IMR-90 (cell line): ENCODE measurements at regions not wholly inside any gene's neighbourhood (a gene's known extent, or its start where the extent isn't known, plus 50 kb on each side); places are given as distances from the start of the nearest gene placed in this dataset.

Experiments used
- ATAC-seq: fragments of 200-7000 bp; cut with Tn5 transposase; 2 replicates; pipeline ENCODE4 v1.9.1; 2020; ENCODE audit warnings: low read depth, mild to moderate bottlenecking, moderate library complexity
- BruUV-seq: library from RNA; stranded (reverse); fragments of 400-500 nt; replicated peaks from 2 replicates; lab custom pipeline; 2021; lab: Mats Ljungman, UMichigan
- CTCF ChIA-PET: fragments of 300-600 bp; formaldehyde crosslinking; extraction: SDS; loops from one replicate; lab custom pipeline; 2021; ENCODE audit warnings: antibody characterized with exemption; lab: Yijun Ruan, JAX
- POLR2A ChIA-PET: fragments of 300-600 bp; sonication (Branson Sonifier 250); formaldehyde crosslinking; loops from one replicate; lab custom pipeline; 2022; ENCODE audit warnings: antibody characterized with exemption; ENCODE audit not compliant: unreplicated experiment; lab: Charles Lee
- DNase-seq: peaks from one replicate; pipeline ENCODE4 v3.0.0; 2013
- H2AFZ ChIP-seq: replicated peaks from 2 replicates; pipeline ENCODE3; 2013; ENCODE audit warnings: low read length, mild to moderate bottlenecking; ENCODE audit not compliant: poor library complexity
- H2AK5ac ChIP-seq: 2 replicates; pipeline ENCODE4 v1.6.1; 2013; ENCODE audit warnings: low read depth, low read length, inconsistent platforms
- H2AK9ac ChIP-seq: replicated peaks from 2 replicates; pipeline ENCODE3; 2013; ENCODE audit warnings: mild to moderate bottlenecking, low read depth, low read length, moderate library complexity; ENCODE audit not compliant: poor library complexity
- H2BK120ac ChIP-seq: 2 replicates; pipeline ENCODE4 v1.6.1; 2013; ENCODE audit warnings: low read depth, low read length, inconsistent platforms
- H2BK15ac ChIP-seq: 3 replicates; pipeline ENCODE4 v1.6.1; 2013; ENCODE audit warnings: low read depth, low read length, inconsistent platforms
- H2BK20ac ChIP-seq: 2 replicates; pipeline ENCODE4 v1.6.1; 2013; ENCODE audit warnings: low read depth, mild to moderate bottlenecking, inconsistent platforms, low read length, moderate library complexity
- H2BK5ac ChIP-seq: 2 replicates; pipeline ENCODE4 v1.6.1; 2013; ENCODE audit warnings: mild to moderate bottlenecking, low read depth, low read length, inconsistent platforms; ENCODE audit not compliant: poor library complexity, severe bottlenecking
- H3K14ac ChIP-seq: replicated peaks from 2 replicates; pipeline ENCODE4 v1.6.1; 2013; ENCODE audit warnings: low read depth, low read length, inconsistent platforms
- H3K18ac ChIP-seq: 2 replicates; pipeline ENCODE4 v1.6.1; 2013; ENCODE audit warnings: low read depth, low read length, control low read depth
- H3K23ac ChIP-seq: 2 replicates; pipeline ENCODE4 v1.6.1; 2013; ENCODE audit warnings: low read depth, low read length, inconsistent platforms
- H3K27ac ChIP-seq: 2 replicates; pipeline ENCODE4 v1.5.1; 2013; ENCODE audit warnings: mild to moderate bottlenecking, control low read depth, low read length; ENCODE audit not compliant: insufficient read depth
- H3K27me3 ChIP-seq: 2 replicates; pipeline ENCODE4 v1.6.1; 2013; ENCODE audit warnings: low read length; ENCODE audit not compliant: control insufficient read depth, insufficient read depth
- H3K36me3 ChIP-seq: 2 replicates; pipeline ENCODE4 v1.6.1; 2013; ENCODE audit warnings: low read length, mixed read lengths; ENCODE audit not compliant: control insufficient read depth, insufficient read depth
- H3K4ac ChIP-seq: 2 replicates; pipeline ENCODE4 v1.6.1; 2013; ENCODE audit warnings: low read depth, low read length, inconsistent platforms
- H3K4me1 ChIP-seq: 2 replicates; pipeline ENCODE4 v1.6.1; 2013; ENCODE audit warnings: low read length, mixed read lengths; ENCODE audit not compliant: control insufficient read depth, insufficient read depth
- H3K4me2 ChIP-seq: 2 replicates; pipeline ENCODE4 v1.6.1; 2013; ENCODE audit warnings: low read depth, mild to moderate bottlenecking, control low read depth, low read length, moderate library complexity
- H3K4me3 ChIP-seq: 2 replicates; pipeline ENCODE4 v1.5.1; 2013; ENCODE audit warnings: low read depth, mild to moderate bottlenecking, control low read depth, low read length, moderate library complexity; ENCODE audit not compliant: insufficient read depth
- H3K56ac ChIP-seq: 2 replicates; pipeline ENCODE4 v1.6.1; 2013; ENCODE audit warnings: low read length, inconsistent platforms; ENCODE audit not compliant: insufficient read depth; ENCODE audit errors: extremely low read depth
- H3K79me1 ChIP-seq, 2 experiments: 2 replicates each; pipeline ENCODE4 v1.6.1; 2013; ENCODE audit warnings: low read length in 2 of 2, inconsistent platforms in 1 of 2, low read depth in 1 of 2
- H3K9ac ChIP-seq: 2 replicates; pipeline ENCODE4 v1.6.1; 2013; ENCODE audit warnings: low read depth, low read length, control low read depth
- H3K9me1 ChIP-seq: 2 replicates; pipeline ENCODE4 v1.6.1; 2013; ENCODE audit warnings: low read length, inconsistent platforms; ENCODE audit not compliant: insufficient read depth
- H3K9me3 ChIP-seq: 2 replicates; pipeline ENCODE4 v1.6.1; 2013; ENCODE audit warnings: low read length; ENCODE audit not compliant: control insufficient read depth, insufficient read depth
- H4K20me1 ChIP-seq: 2 replicates; pipeline ENCODE4 v1.6.1; 2013; ENCODE audit warnings: low read length, inconsistent platforms; ENCODE audit not compliant: insufficient read depth
- H4K5ac ChIP-seq: 2 replicates; pipeline ENCODE4 v1.6.1; 2013; ENCODE audit warnings: mild to moderate bottlenecking, low read depth, low read length, control low read depth
- H4K8ac ChIP-seq, 2 experiments: 2 replicates each; pipeline ENCODE4 v1.6.1; 2013; ENCODE audit warnings: low read depth in 2 of 2, low read length in 2 of 2, control low read depth in 1 of 2, inconsistent platforms in 1 of 2
- H4K91ac ChIP-seq: 2 replicates; pipeline ENCODE4 v1.6.1; 2013; ENCODE audit warnings: low read depth, low read length, inconsistent platforms; ENCODE audit not compliant: insufficient read depth
- BHLHE40 ChIP-seq: fragments of 150-350 bp; IDR thresholded peaks from 2 replicates; pipeline ENCODE4 v1.6.1; 2016; ENCODE audit warnings: mild to moderate bottlenecking, low read depth, low read length
- CEBPB ChIP-seq: IDR thresholded peaks from 2 replicates; pipeline ENCODE4 v1.6.1; 2012; ENCODE audit warnings: low read depth, low read length, improper control_type of control experiment
- CHD1 ChIP-seq: IDR thresholded peaks from 2 replicates; pipeline ENCODE4 v1.6.1; 2012; ENCODE audit warnings: low read depth, low read length, improper control_type of control experiment
- CTCF ChIP-seq: conservative IDR thresholded peaks from 2 replicates; pipeline ENCODE4 v1.5.1; 2012; ENCODE audit warnings: mild to moderate bottlenecking, low read depth, low read length, improper control_type of control experiment
- FOS ChIP-seq: fragments of 150-350 bp; IDR thresholded peaks from 2 replicates; pipeline ENCODE4 v1.6.1; 2016; ENCODE audit warnings: low read depth, low read length
- MAFK ChIP-seq: IDR thresholded peaks from 2 replicates; pipeline ENCODE4 v1.6.1; 2012; ENCODE audit warnings: low read depth, low read length, improper control_type of control experiment
- MAZ ChIP-seq: IDR thresholded peaks from 2 replicates; pipeline ENCODE4 v1.6.1; 2012; ENCODE audit warnings: low read depth, mild to moderate bottlenecking, low read length, improper control_type of control experiment, moderate library complexity, borderline replicate concordance
- MXI1 ChIP-seq: IDR thresholded peaks from 2 replicates; pipeline ENCODE4 v1.6.1; 2012; ENCODE audit warnings: low read depth, mild to moderate bottlenecking, low read length, moderate library complexity, borderline replicate concordance
- NFE2L2 ChIP-seq: fragments of 150-350 bp; IDR thresholded peaks from 2 replicates; pipeline ENCODE4 v1.6.1; 2016; ENCODE audit warnings: low read depth, mild to moderate bottlenecking, low read length
- POLR2A ChIP-seq: IDR thresholded peaks from 2 replicates; pipeline ENCODE4 v1.6.1; 2012; ENCODE audit warnings: mild to moderate bottlenecking, low read depth, low read length
- RAD21 ChIP-seq: IDR thresholded peaks from 2 replicates; pipeline ENCODE4 v1.6.1; 2012; ENCODE audit warnings: low read length, improper control_type of control experiment
- RCOR1 ChIP-seq: IDR thresholded peaks from 2 replicates; pipeline ENCODE4 v1.6.1; 2012; ENCODE audit warnings: mild to moderate bottlenecking, low read length, improper control_type of control experiment; ENCODE audit not compliant: insufficient replicate concordance
- WGBS, 2 experiments: methylation state at CpG; one replicate each; pipeline versions ENCODE4 v1.1.5 to v1.1.7; 2013; ENCODE audit warnings: missing lambda C conversion rate in 2 of 2; ENCODE audit not compliant: insufficient read length in 1 of 2; ENCODE audit errors: extremely low coverage in 2 of 2; 5-methylcytosine and 5-hydroxymethylcytosine counted together
- dilution Hi-C: fragments of 300-500 bp; cut with HindIII; formaldehyde crosslinking; loops from one replicate; pipeline ENCODE4 v1.14.3; 2018; ENCODE audit warnings: low sequenced_read_pairs; ENCODE audit not compliant: unreplicated experiment
- in situ Hi-C: fragments of 300-500 bp; cut with MboI; formaldehyde crosslinking; loops from 3 replicates; pipeline ENCODE4 v1.14.3; 2019; ENCODE audit warnings: low sequenced_read_pairs, inconsistent platforms, mixed read lengths
- intact Hi-C: fragments of 100-400 bp; cut with micrococcal nuclease; formaldehyde crosslinking; loops from 2 replicates; pipeline ENCODE4 v1.10.0; 2022
- TF ChIP-seq, protein P1 (sequence below): fragments of 150-350 bp; IDR thresholded peaks from 2 replicates; pipeline ENCODE4 v1.6.1; 2016; ENCODE audit warnings: low read depth, mild to moderate bottlenecking, low read length, moderate library complexity, borderline replicate concordance
- TF ChIP-seq, protein P2 (sequence below): fragments of 150-350 bp; IDR thresholded peaks from 2 replicates; pipeline ENCODE4 v1.6.1; 2017; ENCODE audit warnings: mild to moderate bottlenecking, antibody characterized with exemption, low read length, low read depth

GRCh38 chr9:16191191-16191590 lies 638.3 kb downstream of the CCDC171 start:
- peaks cover 15% of the 10 kb centered on the region for H3K9me1 ChIP-seq
- DNase-seq (peak; percentile 48), ATAC-seq (peak; percentile 2; the same call in 1 of the 2 replicates)
- peak overlapping the region; percentile 88 for H4K91ac ChIP-seq
- peak overlapping the region; percentile 28 for H3K14ac ChIP-seq
- peak overlapping the region; percentile 67 for H2BK15ac ChIP-seq
- H2BK120ac ChIP-seq = peak overlapping the region; percentile 81
- peaks cover 3% of the 10 kb centered on the region; the same call in 1 of the 2 replicates for H4K20me1 ChIP-seq
- peak overlapping the region; percentile 27 to 78 for H4K8ac ChIP-seq
- H2BK20ac ChIP-seq = peak overlapping the region; percentile 81
- peak overlapping the region; percentile 72 for H3K4ac ChIP-seq
- H3K56ac ChIP-seq = peak overlapping the region; percentile 74; the same call in 1 of the 2 replicates
- 0 out of 4 replicates have a peak, but pooled peaks cover 0 to 4% of the 10 kb centered on the region in 2 experiments for H3K79me1 ChIP-seq
- dilution Hi-C loops (no loop called here), intact Hi-C loops (loop anchor here (5.0 to 10.0 kb wide), 4 partner anchors 146 to 434 kb away; no protein-coding TSS in a partner anchor), in situ Hi-C loops (loop anchor here (10.0 kb wide), 1 partner anchor 524 kb away; no protein-coding TSS in a partner anchor)
- H3K9me3 ChIP-seq = peaks cover 2% of the 10 kb centered on the region
- TF ChIP-seq, protein P1, sequence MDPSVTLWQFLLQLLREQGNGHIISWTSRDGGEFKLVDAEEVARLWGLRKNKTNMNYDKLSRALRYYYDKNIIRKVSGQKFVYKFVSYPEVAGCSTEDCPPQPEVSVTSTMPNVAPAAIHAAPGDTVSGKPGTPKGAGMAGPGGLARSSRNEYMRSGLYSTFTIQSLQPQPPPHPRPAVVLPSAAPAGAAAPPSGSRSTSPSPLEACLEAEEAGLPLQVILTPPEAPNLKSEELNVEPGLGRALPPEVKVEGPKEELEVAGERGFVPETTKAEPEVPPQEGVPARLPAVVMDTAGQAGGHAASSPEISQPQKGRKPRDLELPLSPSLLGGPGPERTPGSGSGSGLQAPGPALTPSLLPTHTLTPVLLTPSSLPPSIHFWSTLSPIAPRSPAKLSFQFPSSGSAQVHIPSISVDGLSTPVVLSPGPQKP = no peak
- no peak for TF ChIP-seq CTCF
- TF ChIP-seq MAZ = no peak
- no peak for TF ChIP-seq CHD1
- TF ChIP-seq BHLHE40 = no peak
- no peak for TF ChIP-seq MAFK
- TF ChIP-seq POLR2A = no peak
- TF ChIP-seq MXI1 = no peak
- no peak for TF ChIP-seq CEBPB
- no peak; the same call in 1 of the 2 replicates for TF ChIP-seq RAD21
- TF ChIP-seq, protein P2, sequence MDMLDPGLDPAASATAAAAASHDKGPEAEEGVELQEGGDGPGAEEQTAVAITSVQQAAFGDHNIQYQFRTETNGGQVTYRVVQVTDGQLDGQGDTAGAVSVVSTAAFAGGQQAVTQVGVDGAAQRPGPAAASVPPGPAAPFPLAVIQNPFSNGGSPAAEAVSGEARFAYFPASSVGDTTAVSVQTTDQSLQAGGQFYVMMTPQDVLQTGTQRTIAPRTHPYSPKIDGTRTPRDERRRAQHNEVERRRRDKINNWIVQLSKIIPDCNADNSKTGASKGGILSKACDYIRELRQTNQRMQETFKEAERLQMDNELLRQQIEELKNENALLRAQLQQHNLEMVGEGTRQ = no peak
- TF ChIP-seq NFE2L2 = no peak
- no peak for TF ChIP-seq RCOR1
- TF ChIP-seq FOS = no peak
- ChIA-PET POLR2A (no interaction called here), CTCF (interaction anchor here (0.7 to 0.8 kb wide), 2 partner anchors 12 to 76 kb away, joined by 3 read pairs; no protein-coding TSS in a partner anchor)
- H3K4me3 ChIP-seq = no peak overlapping the region
- BruUV-seq = no TSS peak
- peak overlapping the region; percentile 55 for H2AK5ac ChIP-seq
- peak overlapping the region; percentile 83 for H2BK5ac ChIP-seq
- H2AFZ ChIP-seq = peak overlapping the region; percentile 59
- peak overlapping the region; percentile 36; the same call in 1 of the 2 replicates for H3K4me2 ChIP-seq
- H3K9ac ChIP-seq = no peak overlapping the region
- peaks cover 24% of the 10 kb centered on the region for H3K4me1 ChIP-seq
- H3K27ac ChIP-seq = peak overlapping the region; percentile 65; the same call in 1 of the 2 replicates
- H3K27me3 ChIP-seq = no peaks in the 10 kb centered on the region
- H3K23ac ChIP-seq = peak overlapping the region; percentile 73
- peak overlapping the region; percentile 19; the same call in 1 of the 2 replicates for H4K5ac ChIP-seq
- peak overlapping the region; percentile 18 for H3K18ac ChIP-seq
- H2AK9ac ChIP-seq = peak overlapping the region; percentile 38
- no peaks in the 10 kb centered on the region for H3K36me3 ChIP-seq
- WGBS, 2 experiments = no CpG with 5 or more reads among the region's 3 CpGs
